ENCODE measurements at regions not wholly inside any gene's neighbourhood (a gene's known extent, or its start where the extent isn't known, plus 50 kb on each side); places are given as distances from the start of the nearest gene placed in this dataset.

GRCh38 chr6:103750603-103751002, 1109.1 kb downstream of the HACE1 start:
- DNase-seq (ENCODE audit: low read depth) = no peak
- no peak overlapping the region for H3K4me3 ChIP-seq (ENCODE audit: low read depth, low read length)
- TF ChIP-seq CTCF (IDR thresholded peaks at IDR 0.05; ENCODE audit: insufficient read depth, low read depth, low read length, missing control alignments) = no peak

DNA sequence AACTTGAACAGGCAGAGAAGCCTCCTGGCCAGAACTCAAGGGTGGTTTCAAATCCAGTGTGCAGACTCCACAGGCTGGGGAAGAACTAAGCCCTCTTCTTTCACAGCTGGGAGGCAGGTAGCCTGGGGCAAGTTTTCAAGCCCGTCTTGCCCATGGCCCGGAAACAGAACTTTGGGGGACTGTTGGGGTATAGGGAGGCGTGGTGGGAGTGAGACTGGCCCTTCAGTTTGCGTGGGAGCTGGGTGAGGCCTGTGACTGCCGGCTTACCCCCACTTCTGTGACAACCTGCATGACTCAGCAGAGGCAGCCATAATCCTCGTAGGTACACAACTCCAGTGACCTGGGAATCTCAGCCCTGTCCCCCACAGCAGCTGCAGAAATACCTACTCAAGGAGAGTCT, 1125.7 kb downstream of the HACE1 start:
- DNase-seq (ENCODE audit: low read depth) = no peak
- TF ChIP-seq CTCF (IDR thresholded peaks at IDR 0.05; ENCODE audit: insufficient read depth, low read depth, low read length, missing control alignments) = no peak
- no peak overlapping the region for H3K4me3 ChIP-seq (ENCODE audit: low read depth, low read length)

DNA sequence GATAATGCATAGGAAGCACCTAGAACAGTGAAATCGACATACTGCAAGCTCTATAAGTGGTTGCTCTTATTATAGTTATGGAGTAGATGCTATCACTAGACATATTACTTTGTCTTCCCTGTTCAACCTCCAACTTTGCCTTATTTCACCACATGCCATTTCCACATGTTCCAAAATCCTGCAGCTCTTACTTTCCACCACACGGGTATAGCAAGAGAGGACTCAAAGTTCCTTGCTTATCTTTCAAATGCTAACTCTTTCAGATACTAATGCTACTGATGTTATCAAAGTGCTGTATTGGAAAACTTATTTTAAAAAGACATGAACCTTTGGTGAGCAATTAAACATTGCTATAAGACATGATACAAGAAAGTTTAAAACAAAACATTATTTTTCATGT, 1130.1 kb downstream of the HACE1 start:
- no peak overlapping the region for H3K4me3 ChIP-seq (ENCODE audit: low read depth, low read length)
- DNase-seq (ENCODE audit: low read depth) = no peak
- no peak for TF ChIP-seq CTCF (IDR thresholded peaks at IDR 0.05; ENCODE audit: insufficient read depth, low read depth, low read length, missing control alignments)

- no peak for TF ChIP-seq CTCF (IDR thresholded peaks at IDR 0.05; ENCODE audit: insufficient read depth, low read depth, low read length, missing control alignments)
- no peak overlapping the region for H3K4me3 ChIP-seq (ENCODE audit: low read depth, low read length)
- DNase-seq (ENCODE audit: low read depth) = no peak
Measured at GRCh38 chr6:103723438-103724322, 1136.0 kb downstream of the HACE1 start.

DNA sequence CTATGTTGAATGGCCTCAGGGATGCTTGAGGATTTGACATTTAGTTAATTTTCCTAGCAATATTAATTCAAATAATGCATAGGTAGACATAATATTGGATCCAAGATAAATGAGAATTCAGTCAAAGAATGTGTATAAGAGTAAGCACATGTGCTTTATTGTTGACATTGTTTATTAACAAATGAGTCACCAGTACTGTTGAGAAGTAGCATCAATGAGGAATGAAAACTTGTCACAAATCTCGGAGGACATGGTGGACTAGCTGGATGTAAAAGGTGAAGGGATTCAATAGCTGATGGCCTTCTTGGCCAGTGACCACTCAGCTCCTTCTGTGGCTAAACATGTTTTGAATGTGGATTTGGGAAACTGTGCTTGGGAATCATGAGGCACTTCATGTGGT, 1137.0 kb downstream of the HACE1 start:
- no peak for TF ChIP-seq CTCF (IDR thresholded peaks at IDR 0.05; ENCODE audit: insufficient read depth, low read depth, low read length, missing control alignments)
- DNase-seq (ENCODE audit: low read depth) = no peak
- H3K4me3 ChIP-seq (ENCODE audit: low read depth, low read length) = no peak overlapping the region

- TF ChIP-seq CTCF (IDR thresholded peaks at IDR 0.05; ENCODE audit: insufficient read depth, low read depth, low read length, missing control alignments) = no peak
- H3K4me3 ChIP-seq (ENCODE audit: low read depth, low read length) = no peak overlapping the region
- DNase-seq (ENCODE audit: low read depth) = no peak
Measured at GRCh38 chr6:103721923-103722322, 1137.8 kb downstream of the HACE1 start.

DNA sequence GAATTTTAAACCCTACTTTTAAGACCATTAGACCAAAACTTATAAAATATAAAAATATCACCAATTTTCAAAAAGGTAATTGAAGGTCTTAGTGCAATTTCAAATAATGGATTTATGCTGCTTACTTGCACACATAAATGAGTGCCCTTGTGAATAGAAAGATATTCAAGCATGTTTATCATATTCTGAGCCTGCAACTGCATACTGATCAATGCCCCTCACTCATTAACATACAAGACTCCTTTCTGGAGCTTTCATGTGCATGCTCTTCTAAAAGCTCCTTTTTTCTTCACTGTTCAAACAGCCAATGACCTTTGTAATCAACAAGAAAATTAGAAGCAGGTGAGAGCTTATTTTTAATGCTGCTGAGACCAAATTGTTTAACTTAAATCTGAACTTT, 1139.3 kb downstream of the HACE1 start:
- no peak for DNase-seq (ENCODE audit: low read depth)
- H3K4me3 ChIP-seq (ENCODE audit: low read depth, low read length) = no peak overlapping the region
- no peak for TF ChIP-seq CTCF (IDR thresholded peaks at IDR 0.05; ENCODE audit: insufficient read depth, low read depth, low read length, missing control alignments)
